Brain microvascular endothelial cell (primary cell): ENCODE measurements at regions not wholly inside any gene's neighbourhood (a gene's known extent, or its start where the extent isn't known, plus 50 kb on each side); places are given as distances from the start of the nearest gene placed in this dataset.

Source experiments
- DNase-seq: peaks from one replicate; pipeline ENCODE4 v3.0.0-alpha.2; 2020
- H3K27ac ChIP-seq: fragments of 250-450 bp; sonication (Bioruptor Pico); 2 replicates; pipeline ENCODE4 v1.5.1; 2020; ENCODE audit warnings: mild to moderate bottlenecking, moderate library complexity
- H3K27me3 ChIP-seq: fragments of 250-450 bp; sonication (Bioruptor Pico); replicated peaks from 2 replicates; pipeline ENCODE4 v1.5.1; 2020; ENCODE audit warnings: mild to moderate bottlenecking
- H3K36me3 ChIP-seq: fragments of 250-450 bp; sonication (Bioruptor Pico); replicated peaks from 2 replicates; pipeline ENCODE4 v1.5.1; 2020; ENCODE audit warnings: mild to moderate bottlenecking
- H3K4me3 ChIP-seq: 2 replicates; pipeline ENCODE4 v1.5.1; 2011; ENCODE audit warnings: low read depth, mild to moderate bottlenecking, control low read depth, low read length, moderate library complexity
- in situ Hi-C: cut with HindIII; loops from 2 replicates; pipeline ENCODE4 v1.10.0; 2017; ENCODE audit warnings: low sequenced_read_pairs, low pct_ligation_motif_present
- TF ChIP-seq, protein P1 (sequence below): IDR thresholded peaks from 2 replicates; pipeline ENCODE4 v1.5.1; 2011; ENCODE audit warnings: low read depth, mild to moderate bottlenecking, moderate library complexity, low read length, control low read depth, inconsistent platforms; ENCODE audit errors: missing control alignments

DNA sequence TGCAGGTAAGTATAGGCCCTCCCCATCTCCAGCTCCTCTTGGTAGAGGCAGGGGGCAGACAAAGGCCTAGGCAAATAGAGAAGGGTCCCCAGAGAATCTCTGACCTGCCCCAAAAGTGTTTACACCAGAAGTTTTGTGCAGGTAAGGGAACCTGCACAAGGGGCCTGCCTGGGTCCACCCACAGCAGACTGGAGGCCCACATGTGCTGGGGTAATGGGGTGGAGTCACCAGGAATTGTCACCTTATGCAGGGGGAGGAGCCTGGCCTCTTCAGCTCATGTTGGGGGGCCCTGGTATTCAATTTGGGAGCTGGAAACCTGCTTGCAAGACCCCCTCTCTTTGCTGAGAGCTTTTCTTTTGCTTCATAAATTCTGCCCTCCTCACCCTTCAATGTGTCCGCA, 302.7 kb downstream of the ZEB1 start:
- Histone ChIP-seq H3K27ac (no peak overlapping the region), H3K27me3 (no peaks in the 10 kb centered on the region), H3K4me3 (no peak overlapping the region), H3K36me3 (no peaks in the 10 kb centered on the region)
- DNase-seq, result no peak
- TF ChIP-seq, protein P1, sequence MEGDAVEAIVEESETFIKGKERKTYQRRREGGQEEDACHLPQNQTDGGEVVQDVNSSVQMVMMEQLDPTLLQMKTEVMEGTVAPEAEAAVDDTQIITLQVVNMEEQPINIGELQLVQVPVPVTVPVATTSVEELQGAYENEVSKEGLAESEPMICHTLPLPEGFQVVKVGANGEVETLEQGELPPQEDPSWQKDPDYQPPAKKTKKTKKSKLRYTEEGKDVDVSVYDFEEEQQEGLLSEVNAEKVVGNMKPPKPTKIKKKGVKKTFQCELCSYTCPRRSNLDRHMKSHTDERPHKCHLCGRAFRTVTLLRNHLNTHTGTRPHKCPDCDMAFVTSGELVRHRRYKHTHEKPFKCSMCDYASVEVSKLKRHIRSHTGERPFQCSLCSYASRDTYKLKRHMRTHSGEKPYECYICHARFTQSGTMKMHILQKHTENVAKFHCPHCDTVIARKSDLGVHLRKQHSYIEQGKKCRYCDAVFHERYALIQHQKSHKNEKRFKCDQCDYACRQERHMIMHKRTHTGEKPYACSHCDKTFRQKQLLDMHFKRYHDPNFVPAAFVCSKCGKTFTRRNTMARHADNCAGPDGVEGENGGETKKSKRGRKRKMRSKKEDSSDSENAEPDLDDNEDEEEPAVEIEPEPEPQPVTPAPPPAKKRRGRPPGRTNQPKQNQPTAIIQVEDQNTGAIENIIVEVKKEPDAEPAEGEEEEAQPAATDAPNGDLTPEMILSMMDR, result no peak
- in situ Hi-C loops, result no loop called here

DNA sequence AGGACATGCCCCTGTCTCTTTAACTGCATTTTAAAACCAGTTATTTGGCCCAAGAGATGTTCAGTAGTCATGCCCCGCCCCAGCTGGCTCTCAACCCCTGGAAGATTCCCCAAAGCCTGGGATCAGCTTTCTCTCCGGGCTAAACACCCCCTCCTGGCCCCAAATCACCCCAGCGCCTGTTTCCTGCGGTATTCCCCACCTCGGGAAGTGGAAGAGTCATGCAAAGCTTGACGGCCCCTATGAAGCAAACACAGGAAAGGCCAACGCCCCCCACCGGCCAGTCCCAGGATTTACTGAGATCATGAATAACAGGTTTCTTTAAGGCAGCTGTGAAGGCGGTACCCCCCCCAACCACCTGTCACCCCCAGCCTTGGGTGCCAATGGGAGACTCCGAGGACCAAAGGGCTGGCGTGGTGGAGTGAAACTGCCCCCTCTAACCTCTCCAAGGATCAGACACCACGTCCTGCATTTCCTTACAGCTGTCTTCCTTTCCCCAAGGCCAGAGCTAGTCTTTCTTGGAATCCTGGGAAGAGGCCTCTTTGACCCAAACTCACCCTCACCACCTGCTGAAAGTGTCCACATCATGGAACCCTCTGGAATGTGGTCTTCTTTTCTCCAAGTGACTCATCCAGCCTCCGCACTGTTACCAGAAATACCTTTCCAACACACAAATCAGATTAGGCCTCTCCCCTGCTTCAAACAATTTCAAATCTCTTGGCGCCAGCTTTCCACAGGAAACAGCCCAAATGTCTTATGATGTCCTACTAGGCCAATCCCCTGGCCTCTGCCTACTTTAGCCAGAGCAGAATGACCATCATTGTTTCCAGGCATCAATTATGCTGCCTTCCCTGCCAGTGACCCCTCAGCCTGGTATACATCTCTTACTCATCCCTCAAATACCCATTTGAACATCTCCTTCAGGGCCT, 301.5 kb downstream of the ZEB1 start:
- no peak overlapping the region for H3K4me3 ChIP-seq
- in situ Hi-C loops, result no loop called here
- TF ChIP-seq, protein P1, result peak; percentile 35
- H3K27ac ChIP-seq, result no peak overlapping the region
- DNase-seq, result peak; percentile 42
- H3K36me3 ChIP-seq, result no peaks in the 10 kb centered on the region
- H3K27me3 ChIP-seq, result no peaks in the 10 kb centered on the region

DNA sequence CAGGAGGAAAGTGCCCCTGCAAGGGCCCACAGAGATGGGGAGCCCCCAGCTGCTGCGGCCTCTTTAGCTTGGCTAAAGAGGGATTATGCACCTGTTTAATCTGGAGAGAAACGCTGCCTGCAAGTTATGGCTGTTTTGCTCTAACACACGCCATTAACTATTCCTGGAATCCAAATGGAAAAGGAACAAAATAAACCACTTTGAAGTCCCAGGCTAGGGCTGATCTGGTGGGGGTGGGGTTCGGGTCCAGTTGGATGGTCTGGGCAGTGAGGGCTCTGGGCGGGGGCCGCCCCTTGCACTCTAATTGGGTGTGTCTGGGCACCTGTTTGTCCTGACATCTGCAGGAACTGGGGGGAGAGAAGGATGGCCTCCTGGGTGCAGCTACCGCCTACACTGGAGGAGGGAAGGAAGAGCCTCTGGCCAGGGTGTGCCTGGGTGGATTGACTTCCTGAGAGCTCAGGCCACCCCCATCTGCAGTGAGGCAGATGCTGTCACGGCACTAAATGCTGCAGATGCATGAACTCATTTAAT, 300.6 kb downstream of the ZEB1 start:
- no peaks in the 10 kb centered on the region for H3K27me3 ChIP-seq
- H3K36me3 ChIP-seq, result no peaks in the 10 kb centered on the region
- TF ChIP-seq, protein P1, result no peak
- no peak for DNase-seq
- no peak overlapping the region for H3K27ac ChIP-seq
- no peak overlapping the region for H3K4me3 ChIP-seq
- in situ Hi-C loops, result no loop called here

DNA sequence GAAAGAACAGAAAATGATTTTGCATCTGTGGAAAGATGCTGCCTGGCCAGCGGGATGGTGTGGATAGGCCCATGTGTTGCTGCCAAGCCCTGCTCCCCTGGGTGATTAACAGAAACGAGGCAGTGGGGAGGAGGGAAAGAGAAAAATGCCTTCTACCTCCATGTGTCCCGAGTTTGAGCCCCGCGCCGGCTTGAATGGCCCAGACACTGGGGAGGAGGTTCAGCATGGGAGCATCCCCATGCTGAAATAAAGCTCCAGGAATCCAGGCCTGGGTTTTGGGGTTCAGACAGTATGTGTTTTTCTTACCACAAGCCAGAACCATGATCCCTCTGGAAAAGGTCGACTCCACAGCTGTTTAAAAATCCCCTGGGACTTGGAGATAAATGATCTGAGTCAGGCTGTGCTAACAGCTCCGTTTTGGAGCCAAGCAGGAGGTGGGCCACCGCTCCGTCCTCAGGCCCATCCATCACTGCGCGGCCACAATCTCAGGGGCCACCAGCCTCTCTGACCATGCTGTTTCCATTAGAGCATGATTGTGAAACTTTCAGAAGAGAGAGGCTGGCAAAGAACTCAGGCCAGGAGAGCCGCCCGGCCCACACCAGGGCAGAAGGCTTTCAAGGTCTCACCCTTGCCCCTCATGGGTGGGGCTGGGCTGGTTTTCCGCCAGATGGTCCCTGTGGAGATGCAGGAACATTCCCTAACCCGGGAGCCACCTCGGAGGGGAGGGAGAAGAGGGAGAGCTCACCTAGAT, 299.7 kb downstream of the ZEB1 start:
- Histone ChIP-seq H3K27me3 (no peaks in the 10 kb centered on the region), H3K27ac (no peak overlapping the region), H3K36me3 (no peaks in the 10 kb centered on the region), H3K4me3 (no peak overlapping the region)
- TF ChIP-seq, protein P1, result no peak
- DNase-seq, result no peak
- in situ Hi-C loops, result no loop called here

GRCh38 chr10:31617757-31618156, 298.7 kb downstream of the ZEB1 start:
- DNase-seq, result no peak
- in situ Hi-C loops, result no loop called here
- Histone ChIP-seq H3K4me3 (no peak overlapping the region), H3K36me3 (no peaks in the 10 kb centered on the region), H3K27ac (no peak overlapping the region), H3K27me3 (no peaks in the 10 kb centered on the region)
- TF ChIP-seq, protein P1, result no peak
